H1 (cell line): ENCODE measurements at regions not wholly inside any gene's neighbourhood (a gene's known extent, or its start where the extent isn't known, plus 50 kb on each side); places are given as distances from the start of the nearest gene placed in this dataset.

ENCODE experiments used
- GABPA ChIP-seq: IDR thresholded peaks from 2 replicates; pipeline ENCODE4 v1.6.1; 2011; ENCODE audit warnings: mild to moderate bottlenecking, low read length, moderate library complexity, borderline replicate concordance; ENCODE audit not compliant: insufficient read depth

GRCh38 chr20:50335105-50335504 is 144.5 kb downstream of the CEBPB start (continued):
- no peak for TF ChIP-seq GABPA
